NCI-H2196 (cell line): ENCODE measurements at regions not wholly inside any gene's neighbourhood (a gene's known extent, or its start where the extent isn't known, plus 50 kb on each side); places are given as distances from the start of the nearest gene placed in this dataset.

ENCODE experiments used
- DNase-seq: peaks from one replicate; lab custom pipeline; 2025; ENCODE audit not compliant: unreplicated experiment; lab: John Stamatoyannopoulos, UW

DNA sequence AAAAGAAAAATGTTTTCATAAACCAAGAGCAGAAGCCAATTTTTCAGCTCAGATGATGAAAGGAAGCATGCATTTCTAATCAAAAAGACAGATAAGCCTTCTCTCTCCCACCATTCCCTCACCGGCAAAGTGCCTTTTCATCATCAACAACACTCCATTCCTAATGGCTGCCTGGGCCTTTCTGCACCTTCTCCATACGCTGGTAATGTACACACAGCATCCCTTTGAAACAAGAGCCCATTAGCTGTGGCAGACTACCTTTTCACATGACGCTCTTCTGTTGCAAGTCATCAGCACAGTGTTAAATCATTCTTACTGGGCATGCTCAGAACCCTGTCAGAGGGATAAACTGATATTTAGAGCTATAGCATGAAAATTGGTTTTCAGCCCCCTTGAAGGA lies 408.9 kb downstream of the MEIS1 start:
- no peak for DNase-seq

DNA sequence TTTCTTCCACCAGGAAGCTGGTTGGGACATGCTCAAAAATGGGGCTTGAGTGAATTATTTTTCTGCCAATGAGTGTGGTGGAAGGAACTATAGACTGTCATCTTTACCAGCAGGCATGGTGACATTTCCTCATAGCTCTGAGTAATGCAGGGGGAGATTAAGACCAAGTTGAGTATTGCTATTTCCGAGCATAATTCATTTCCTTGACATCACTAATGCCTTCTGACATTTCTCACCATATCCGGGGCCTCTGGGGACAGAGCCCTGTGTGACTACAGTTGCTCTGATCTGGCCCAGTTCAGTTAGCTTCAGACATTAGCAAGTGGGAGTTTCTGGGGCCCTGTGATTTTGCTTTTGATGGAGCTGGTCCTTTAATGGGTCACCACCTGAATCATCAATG lies 410.4 kb downstream of the MEIS1 start:
- no peak for DNase-seq

DNA sequence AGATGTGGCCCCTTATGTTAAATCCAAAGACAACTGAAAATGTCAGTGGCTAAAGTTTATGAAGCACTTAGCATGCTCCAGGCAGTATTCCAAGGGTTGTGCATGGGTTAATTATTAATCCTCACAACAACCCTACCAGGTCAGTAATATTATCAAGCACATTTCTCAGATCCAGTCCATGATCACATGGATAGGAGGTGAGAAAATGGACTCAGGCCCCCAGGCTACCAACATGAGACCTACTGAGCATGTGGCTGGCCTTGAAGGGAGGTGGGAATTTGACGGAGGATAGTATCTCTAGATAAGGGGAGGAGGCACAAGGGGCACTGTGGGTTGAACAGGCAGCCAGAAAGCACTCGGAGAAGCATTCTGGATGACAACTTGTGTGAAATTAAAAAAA lies 412.0 kb downstream of the MEIS1 start:
- DNase-seq: no peak

DNA sequence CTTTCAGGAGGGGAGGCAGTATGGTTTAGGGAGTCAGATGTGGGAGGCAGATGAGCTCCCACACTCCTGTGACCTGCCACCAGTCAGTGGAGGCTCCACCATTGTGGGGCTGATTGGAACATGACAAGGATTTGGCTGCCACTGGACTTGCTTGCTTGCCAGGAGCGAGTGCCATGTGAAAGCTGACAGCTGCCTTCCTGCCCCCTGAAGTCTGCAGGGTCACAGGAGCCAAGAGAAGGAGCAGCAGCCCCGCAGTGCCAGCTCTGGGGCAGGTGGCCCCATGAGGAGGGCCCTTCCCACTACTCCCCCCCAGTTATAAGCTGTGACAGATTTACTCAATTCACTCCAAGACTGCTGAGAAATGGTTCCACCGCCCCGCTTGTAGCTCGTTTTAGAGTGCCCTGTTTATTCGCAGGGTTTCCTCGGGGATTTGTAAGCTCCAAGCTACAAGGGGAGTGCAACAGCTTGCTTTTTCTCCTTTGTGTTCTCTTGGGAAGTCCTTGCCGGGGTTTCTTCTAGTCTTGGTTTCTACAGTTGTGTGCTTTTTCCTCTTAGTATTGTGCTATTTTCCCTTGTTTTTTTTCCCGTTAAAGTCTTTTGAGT lies 414.3 kb downstream of the MEIS1 start:
- DNase-seq: no peak

DNA sequence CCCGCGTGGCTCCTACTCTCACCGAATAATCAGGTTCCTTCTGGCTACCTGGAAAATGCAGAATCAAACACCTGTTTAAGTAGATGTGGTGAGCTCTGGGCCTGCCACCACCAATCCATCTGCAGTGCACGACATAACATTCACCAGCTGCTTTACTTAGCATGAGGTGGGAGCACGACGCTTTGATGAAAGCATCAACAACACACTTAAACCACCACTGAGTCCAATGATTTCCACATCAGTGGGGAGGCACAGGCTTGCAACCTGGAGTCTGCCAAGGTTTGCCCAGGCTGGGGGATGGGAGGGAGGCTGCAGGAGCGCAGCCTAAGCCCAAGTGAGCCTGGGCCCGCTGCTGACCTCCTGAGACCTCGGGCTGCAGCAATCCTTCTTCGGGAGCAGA lies 415.5 kb downstream of the MEIS1 start:
- DNase-seq: no peak

DNA sequence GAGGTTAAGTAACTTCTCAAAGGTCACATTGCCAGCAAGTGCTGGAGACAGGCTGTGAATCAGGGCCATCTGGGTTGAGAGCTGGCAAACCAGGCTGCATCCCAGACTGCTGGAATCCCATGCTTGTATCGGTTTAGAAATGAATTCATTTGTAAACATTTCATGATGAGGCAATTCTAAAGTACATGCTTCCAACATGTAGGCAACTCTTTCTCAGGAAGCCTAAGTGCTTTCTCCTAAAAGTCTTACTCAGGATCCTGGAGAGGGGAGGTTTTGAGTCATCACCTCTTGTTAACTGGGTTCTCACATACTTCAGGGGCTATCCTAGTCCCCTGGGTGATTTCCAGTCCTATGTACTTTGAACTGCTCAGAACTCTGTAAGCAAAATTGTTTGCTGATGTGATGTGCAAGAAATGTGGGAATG lies 416.5 kb downstream of the MEIS1 start:
- no peak for DNase-seq

DNA sequence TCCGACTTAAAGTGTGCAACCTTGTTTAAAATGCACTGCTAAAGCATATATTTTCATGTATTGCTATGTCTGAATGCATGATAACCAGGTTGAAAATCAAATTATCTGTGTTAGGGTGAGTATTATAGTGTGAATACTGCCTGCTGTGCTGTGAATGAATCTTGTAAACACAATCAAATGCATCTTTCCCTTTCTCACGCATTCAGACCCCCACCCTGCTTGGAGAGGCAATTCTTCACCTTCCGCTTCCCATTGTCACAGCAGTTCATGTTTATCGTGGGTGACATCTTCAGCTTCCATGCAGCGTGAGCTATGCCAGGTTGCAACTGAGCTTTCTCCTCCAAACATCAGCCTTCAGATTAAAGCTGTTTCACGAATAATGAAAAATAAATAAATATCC lies 418.0 kb downstream of the MEIS1 start:
- DNase-seq: no peak

DNA sequence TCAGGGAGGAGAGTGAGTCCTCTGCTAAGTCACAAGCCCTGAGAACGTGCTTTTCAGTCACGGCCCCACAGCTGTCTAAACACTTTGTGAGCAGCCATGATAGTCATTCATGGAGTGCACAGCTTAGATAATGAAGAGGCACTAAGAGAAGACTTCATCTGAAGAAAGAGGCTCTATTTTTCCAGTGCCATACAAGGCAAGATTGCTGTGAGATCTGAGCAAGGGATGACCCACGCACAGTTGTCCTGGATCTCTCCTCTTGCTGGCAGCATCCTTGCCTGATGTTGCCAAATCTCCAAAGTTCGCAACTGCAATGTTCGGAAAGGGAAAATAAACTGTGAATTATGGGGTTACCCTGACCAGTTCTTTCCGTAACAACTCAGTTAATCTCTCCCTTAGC lies 418.7 kb downstream of the MEIS1 start:
- no peak for DNase-seq

DNA sequence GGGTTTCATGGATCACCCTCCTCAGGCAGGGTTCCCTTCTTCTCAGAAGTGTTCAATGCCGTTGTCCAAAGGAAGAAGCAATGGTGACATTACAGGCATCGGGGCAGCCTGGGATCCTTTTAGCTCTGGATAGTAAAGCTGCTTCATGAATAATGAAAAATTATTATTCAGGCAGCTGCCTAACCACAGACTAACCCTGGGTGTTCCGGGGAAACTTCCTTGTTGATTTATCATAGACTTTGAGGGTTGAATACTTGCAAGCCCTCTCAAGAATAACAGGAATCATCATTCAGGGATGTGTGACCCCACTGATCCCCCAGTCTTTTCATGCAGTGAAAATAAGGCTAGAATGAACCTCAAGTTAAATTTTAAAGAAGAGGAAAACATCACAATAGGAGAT lies 419.4 kb downstream of the MEIS1 start:
- DNase-seq: no peak

DNA sequence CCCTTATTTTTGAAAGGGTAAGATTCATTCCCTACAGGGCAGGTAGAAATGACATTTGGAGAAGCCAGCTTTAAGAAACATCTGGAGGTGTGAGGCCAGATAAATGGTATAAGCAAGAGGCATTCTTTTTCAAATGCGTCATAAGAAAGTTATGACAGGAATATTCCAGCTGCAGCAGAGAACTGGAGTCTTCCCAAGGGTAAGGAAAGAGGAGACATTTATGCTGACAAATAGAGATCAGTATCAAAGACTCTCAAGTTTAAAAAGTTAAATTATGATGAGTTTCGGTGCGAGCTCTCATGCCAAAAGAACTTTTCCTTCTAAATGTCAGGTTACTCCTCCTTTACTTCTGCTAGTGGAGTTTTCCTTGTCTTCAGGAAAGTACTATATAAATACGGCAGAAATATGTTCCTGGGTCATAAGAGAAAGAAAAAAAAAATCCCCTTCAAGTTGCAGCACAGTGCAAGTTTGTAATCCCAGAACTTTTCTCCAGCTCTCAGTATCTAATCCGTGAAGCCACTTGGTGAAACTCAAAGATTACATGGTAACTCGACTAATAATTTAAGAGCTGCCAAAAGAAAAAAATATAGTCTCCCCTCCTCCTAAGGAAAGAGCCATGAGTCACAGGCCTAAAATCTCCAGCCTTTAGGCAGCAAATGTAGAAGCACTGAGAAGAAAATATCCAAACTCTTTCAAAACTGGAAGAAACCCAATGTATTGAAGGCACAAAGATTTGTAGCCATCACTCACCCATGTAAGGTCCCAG lies 428.1 kb downstream of the MEIS1 start:
- DNase-seq: no peak

DNA sequence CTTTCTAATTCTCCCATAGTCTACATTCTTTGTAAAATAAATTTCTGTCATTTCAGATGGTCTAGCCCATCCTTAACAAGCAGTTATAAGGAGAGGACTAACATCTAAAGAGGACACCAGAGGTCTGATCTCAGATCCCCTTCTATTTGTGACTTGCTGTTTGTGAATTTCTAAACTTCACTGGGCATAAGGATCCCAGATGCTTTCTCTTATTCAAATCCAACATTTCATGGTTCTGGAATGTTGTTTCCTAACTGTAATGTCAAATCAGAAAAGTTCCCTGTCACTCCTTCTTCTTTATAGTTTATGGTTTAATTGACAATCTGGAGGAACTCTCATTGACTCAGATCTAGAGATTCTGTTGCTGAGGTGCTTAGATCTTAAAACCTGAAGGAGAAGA lies 430.2 kb downstream of the MEIS1 start:
- no peak for DNase-seq

DNA sequence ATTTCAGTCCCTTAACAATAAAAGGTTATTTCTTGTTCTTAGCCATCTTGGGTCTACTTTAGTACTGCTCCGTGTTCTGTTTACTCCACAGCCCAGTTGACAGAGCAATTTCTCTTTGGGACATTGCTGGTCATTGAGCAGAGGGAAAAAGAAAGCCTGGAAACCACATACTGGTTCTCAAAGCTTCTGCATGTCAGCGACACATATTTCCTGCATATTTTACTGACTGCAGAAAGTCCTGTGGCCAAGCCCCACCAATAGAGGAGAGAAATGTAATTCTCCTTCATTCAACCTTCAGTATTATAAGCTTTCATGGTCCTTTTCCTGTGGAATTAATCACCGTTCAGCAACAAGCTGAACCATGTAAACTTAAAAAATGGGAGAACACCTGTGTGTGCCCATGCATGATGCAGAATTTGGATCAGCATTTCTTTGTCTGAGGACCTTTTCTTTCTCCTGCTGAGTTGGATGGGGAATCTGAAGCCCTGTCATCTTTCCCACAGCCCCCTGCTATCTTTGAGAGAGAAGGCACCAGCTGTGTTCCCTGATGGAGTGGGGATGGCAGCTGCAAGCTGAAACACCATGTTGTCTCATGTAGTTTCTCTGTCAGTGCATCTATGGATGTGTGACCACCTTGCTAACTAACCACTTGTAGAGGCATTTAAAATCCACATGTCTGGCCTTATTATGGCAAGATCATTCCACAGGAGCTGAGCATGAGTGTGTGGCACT lies 431.6 kb downstream of the MEIS1 start:
- no peak for DNase-seq

DNA sequence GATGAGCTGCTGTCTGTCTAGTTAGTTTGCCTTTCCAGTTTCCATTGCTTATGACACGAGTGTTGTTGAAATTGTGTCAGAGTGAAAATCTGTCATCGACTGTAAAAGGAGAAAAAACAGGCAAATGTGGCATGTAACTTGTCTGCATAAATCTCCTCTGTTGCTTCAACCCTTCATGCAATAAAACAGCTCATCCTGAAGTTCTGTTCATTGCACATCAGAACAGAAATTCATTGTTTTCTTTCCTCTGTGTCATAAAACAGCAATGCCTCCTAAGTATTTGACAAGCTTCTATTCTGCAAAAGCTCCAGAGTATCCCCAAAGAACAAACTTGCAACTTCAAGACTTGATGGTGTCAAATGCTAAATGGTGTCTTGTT lies 432.1 kb downstream of the MEIS1 start:
- DNase-seq: no peak

DNA sequence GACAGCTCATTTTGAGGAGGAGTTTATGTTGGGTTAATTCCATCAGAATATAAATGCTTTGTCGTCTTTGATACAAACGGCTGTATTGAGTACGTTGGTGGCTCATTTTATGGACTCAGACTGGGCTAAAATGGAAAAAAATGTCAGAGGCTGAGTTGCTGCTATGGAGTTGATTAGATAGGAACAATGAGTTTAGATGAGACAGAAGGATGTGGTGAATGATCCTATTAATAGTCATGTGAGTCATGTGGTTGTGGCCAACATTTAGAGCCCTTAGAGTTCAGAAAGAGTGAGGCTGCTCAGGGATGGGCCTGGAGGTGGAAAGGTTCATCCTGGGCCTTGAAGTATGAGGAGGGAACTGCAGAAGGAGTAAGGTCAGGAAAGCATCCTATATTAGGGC lies 434.2 kb downstream of the MEIS1 start:
- DNase-seq: no peak

DNA sequence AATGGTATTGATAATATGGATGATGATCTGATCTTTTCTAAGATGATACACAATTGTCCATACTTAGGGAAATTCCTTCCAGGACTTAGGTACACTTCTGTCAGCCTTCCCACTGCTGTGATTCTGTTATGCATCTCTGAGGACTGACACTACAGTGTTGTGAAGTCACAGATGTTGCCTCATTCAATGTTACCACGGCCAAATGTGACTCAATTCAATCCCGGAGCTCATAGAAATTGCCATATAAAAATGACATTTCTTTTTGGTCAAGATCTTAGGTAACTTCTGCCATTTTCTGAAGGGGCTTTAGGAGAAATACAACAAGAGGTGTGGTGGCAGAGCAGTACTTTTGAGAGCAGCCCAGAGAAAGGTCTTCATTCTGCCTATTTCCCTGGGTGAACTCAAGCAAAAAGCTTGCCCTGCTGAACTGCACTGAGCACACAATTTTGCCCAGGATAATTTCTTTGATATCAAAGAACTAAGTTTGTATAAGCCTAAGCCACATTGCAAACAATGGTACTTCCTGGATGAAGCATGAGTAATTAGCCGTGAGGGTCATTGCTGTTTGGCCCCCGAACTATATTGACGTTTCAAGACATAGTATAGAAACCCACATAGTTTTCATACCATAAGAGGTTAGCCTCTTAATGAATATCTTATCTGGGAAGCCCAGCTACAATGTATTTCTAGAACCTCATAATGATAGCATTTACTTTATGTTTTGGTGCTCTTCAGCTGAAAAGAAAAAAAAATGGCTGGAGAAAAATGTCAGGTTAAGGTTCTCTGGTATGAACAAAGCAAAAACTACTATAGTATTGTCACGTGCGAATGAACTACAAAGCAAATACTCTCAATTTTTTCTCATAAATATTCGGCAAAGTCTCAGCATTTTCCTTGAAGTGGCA lies 437.4 kb downstream of the MEIS1 start:
- DNase-seq: no peak

DNA sequence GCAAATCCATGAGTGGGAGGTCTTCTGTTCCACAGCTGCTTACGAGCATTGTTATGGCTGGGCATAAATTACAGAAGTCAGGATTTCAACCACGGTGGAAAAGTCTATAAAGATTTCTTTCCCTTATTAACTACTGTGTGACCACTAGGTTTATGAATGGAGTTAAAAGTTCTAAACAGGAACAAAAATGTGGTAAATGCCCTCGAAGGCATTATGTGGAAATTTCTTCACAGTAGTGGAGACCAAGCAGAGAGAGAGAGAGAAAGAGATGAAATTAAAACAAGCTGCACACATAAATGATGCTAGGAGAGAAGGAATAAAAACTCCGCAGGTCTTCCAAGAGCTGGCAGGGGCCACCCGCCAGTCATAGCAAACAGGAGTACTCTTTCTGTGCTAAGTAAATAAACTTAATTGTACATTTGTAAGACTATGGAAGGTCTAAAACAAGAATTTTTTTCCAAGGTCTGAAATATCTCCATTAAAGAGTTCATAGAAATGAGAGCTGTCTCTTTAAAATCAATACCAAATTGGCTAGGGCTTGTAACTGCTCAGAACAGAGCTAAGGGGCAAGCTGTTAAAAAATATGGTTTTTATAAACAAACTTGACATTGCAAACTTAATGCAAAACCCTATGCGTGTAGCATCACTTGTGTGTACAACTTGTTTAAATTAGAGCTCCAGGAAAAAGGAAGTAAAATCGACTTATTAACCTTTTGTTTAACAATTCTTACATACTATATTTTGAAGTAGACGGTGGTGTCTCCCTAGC lies 438.2 kb downstream of the MEIS1 start:
- DNase-seq: no peak

DNA sequence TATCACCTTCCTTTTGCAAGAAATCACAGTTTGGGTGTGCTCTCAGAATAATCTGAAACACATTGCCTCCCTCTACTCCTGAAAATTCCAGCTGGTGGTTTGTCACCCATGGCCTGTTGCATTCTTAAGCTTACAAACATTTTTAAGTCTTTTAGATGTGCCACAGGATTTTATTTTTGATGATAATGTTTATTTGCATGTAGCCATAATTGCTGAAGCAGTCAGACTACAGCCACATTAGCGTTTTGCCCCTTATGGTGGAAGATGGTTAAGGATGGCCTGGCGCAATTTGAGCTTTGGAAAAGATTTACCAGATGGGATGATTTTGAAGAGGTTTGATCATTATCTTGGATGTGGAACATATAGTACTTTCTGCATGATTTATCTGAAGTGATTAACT lies 439.5 kb downstream of the MEIS1 start:
- no peak for DNase-seq

DNA sequence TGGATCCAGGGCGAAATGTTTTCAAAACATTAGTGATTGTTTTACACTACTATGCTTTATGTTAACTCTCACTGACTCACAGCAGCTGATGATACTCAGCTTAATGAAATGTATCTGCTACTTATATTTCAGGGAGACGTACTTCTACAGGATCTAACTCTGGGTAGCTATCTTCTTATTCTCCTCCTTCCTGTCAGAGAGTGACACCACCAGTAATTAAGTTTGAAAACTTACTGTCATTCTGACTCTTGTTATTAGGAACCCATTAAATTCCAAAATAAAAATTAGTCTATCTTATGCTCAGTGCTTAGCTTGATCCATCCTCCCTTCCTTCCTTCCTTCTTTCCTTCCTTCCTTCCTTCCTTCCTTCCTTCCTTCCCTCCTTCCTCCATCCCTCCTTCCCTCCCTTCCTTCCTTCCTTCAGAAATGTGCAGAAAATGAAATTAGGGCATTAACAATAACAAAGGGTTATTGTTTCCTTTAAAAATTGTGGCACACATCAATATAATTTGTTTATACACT lies 441.1 kb downstream of the MEIS1 start:
- no peak for DNase-seq

DNA sequence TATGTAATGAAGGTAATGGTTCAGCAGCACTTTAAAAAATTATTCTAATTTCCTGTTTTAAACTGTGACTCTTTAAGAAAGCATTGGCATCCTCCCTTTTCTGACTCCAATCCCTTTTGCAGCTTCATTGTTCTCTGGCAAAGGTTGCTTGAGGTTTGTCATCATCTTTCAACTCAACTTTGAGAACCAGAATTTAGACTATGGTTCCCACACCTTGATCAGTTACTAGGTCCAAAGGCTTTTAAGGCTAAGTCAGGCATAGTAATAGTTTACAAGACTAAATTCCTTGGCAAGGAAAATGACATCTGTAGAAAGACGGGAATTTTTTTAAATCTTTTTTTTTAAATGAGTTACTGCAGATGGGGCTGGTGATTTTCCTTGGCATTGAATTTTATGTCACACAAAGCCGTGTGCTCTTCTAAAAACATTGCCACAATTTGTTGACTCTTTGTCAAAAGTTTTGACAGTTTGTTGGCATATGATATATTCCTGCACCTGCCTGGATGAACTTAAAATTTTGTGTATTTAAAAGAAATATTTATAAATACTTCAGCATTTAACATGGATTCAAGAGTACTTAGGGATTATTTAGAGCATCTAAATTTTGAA lies 451.0 kb downstream of the MEIS1 start:
- no peak for DNase-seq

DNA sequence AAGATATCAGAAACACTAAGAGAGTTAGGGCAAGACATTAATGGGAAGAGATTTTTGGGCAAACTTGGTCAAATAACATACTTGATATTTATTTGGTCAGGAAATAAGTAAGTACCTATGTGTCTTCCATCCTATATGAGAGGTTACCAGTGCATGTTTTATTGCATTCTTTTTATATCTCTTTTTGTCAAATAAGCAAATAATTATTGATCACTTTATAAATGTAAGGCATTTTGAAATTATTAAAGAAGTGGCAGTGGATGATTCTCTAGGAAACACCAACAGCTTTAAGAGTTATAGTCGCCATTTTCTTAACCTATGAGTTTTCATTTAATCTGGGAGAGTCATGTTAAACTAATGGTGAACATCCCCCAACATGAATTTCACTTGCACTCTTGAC lies 453.3 kb downstream of the MEIS1 start:
- no peak for DNase-seq
